ENCODE measurements at regions not wholly inside any gene's neighbourhood (a gene's known extent, or its start where the extent isn't known, plus 50 kb on each side); places are given as distances from the start of the nearest gene placed in this dataset.
A peak's percentile ranks its signal among the peaks of the same experiment; 100 is the strongest.
"Not testable (repeated sequence)": the region's sequence is repeated elsewhere in the genome, so short reads cannot be mapped to it uniquely, and the experiment has no call there.

DNA sequence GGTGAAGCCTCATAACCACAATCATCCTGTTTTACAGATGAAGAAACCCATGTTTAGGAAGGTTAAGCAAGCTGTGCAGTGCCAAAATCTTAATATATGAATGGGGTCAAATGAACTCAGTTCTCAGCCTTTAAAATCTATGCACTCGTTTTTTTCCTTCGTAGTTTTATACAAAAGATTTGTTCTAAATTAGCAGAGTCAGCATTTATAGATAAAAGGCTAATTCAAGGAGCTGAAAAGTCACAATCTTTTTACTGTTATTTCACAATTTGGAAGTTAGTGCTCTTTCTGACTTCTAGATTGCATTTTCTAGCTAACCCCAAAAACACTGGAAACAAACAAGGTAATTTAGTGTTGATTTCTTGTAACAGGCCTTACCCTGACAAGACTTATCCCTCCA lies 766.9 kb upstream of the ADGRL4 start:
- no peak for DNase-seq (ENCODE audit: low read depth, low spot score)
- H3K27ac ChIP-seq: no peak overlapping the region

DNA sequence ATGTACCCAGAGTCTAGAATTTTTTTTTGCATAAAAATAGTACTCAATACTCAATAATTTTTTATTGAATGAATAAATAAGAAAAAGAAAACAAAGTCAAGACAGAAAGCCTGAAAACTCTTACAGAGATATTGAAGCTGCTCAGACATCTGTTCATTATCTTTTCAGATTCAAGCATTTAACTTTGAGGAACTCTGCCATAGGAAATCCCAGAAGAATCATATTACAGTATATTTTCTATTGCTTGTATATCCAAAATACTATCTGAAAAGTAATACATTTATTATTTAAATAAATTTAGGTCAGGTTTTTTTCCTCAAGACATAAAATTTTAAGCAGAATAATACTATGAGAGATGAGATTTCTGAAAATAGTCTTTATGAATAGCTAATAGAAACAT lies 755.9 kb upstream of the ADGRL4 start:
- no peak for DNase-seq (ENCODE audit: low read depth, low spot score)
- no peak overlapping the region for H3K27ac ChIP-seq

DNA sequence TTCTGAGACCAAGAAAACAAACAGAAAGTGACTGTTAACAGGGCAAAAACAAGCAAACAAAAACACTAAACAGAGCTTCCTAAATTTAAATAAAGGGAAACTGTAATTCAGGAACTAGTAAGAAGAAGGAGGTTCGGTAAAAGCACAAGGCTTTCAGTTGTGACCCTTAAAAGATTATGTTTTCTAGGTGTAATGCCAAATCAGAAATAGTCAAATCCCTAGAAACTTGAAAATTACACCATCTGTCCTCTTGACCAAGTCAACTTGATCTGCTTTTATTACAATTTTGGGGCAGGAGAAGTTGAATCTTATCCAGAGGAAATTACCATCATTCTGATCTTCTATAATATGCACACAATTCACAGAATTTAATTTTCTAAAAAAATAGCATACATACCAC lies 754.0 kb upstream of the ADGRL4 start:
- no peak for DNase-seq (ENCODE audit: low read depth, low spot score)
- no peak overlapping the region for H3K27ac ChIP-seq

DNA sequence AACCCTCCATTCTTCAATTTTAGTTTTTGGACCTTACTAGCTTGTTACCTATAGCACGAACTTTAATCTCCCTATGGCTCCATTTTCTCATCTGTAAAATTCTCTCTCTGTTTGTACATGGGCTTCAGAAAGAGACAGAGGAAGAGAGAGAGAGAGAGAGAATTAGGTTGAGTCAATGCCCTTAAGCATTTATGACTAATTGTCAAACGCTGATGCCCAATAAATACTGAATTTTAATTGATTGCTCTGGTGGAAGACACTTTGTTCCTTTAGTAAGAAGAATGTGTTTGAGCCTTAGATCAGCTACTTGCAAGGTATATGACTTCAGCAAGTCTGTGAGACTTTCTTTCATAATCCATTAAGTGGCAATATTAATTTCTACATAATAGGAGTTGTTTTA lies 743.1 kb upstream of the ADGRL4 start:
- DNase-seq (ENCODE audit: low read depth, low spot score): no peak
- H3K27ac ChIP-seq: no peak overlapping the region

DNA sequence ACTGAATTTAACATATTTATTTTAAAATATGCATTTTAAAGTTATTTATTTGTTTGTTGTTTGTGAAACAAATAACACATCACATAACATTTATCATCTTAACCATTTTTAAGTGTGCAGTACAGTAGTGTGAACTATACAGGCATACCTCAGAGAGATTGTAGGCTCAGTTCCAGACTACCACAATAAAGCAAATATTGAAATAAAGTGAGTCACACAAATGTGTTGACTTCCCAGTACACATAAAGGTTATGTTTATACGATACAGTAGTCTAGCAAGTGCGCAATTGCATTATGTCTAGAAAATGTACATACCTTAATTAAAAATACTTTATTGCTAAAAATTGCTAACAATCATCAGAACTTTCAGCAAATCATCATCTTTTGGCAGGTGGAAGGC lies 739.4 kb upstream of the ADGRL4 start:
- no peak overlapping the region for H3K27ac ChIP-seq
- DNase-seq (ENCODE audit: low read depth, low spot score): peak; percentile 18

DNA sequence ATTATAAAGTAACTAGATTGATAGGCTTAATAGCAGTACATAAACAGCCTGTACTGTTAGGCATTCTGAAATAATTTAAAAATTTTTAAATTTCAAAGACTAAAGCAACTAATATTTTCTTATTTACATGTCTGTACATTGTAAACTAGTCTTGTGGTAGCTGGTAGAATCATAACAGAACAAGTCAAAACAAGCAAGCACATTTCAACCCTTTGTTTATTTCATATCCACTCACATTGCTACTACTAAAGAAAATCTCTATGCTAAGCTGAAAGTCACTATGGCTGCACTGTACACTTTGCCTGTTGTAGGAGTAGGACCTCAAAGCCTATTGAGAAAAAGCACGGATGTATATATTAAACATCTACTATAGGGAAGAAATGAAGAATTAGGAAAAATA lies 738.2 kb upstream of the ADGRL4 start:
- no peak for DNase-seq (ENCODE audit: low read depth, low spot score)
- H3K27ac ChIP-seq: no peak overlapping the region

DNA sequence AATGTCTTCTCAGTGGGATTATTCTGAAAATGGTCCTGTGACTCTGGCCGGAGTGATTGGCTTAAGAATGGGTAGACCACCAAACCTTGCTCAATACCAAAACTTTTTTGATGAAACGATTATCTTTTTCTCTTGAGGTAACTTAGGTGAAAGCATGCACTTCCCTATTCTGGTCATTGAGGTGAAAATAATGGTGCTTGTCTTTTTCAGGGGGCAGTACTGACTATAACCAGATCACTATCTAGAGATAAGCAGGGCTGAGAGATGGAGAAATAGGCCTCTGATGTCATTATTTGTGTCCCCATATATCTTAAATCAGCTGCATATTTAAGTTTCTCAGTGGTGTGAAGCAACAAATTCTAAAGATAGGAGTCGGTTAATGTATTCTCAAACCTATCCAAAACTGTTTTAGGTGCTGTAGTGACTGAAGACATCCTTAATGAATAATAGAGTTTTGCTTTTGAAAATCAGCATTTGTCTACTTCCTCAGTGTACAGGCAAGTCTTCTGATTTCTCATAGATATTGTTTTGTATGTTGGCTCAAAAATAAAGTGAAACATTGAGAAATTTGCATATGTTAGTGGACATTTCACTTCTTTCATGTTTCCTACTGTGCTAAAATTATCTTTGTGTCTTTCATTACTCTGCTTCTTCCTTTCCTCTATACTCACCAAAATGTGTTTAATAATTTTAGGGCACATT lies 735.3 kb upstream of the ADGRL4 start:
- H3K27ac ChIP-seq: no peak overlapping the region
- no peak for DNase-seq (ENCODE audit: low read depth, low spot score)

DNA sequence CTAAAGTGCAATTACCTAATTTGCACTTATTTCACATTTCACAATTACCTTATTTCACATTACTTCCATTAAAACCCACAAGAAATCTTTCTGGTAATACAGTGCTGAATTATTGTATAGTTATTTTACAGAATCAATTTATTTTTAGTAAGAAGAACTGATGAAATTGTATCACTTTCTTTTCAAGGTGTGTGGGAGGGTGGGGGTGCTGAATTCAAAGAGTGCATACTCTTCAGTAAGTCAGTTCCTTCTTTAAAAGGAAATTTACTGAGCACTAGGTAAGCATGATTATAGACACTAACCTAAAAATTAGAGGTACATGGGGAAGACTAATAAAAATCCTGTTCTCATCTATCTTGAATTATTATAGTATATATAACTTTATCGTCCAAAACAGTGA lies 731.6 kb upstream of the ADGRL4 start:
- no peak overlapping the region for H3K27ac ChIP-seq
- no peak for DNase-seq (ENCODE audit: low read depth, low spot score)

DNA sequence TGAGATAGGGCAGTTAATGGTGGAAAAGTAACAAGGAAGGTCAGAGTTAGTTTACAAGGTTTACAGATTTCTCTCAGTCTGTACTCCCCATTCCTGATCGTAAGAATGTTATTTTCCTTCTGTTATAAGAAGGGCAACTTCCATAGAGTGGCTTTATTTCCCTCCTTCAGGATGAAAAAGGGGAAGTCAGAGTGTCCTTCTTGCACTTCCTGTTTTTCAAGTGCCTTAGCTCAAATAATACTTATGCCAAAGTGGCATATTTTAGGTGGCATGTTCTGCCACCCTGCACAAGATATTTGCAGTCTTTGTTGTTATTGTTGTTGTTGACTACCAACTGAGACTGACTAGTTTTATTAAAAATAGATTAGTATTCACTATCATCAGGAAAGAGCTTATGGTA lies 730.7 kb upstream of the ADGRL4 start:
- H3K27ac ChIP-seq: no peak overlapping the region
- no peak for DNase-seq (ENCODE audit: low read depth, low spot score)

DNA sequence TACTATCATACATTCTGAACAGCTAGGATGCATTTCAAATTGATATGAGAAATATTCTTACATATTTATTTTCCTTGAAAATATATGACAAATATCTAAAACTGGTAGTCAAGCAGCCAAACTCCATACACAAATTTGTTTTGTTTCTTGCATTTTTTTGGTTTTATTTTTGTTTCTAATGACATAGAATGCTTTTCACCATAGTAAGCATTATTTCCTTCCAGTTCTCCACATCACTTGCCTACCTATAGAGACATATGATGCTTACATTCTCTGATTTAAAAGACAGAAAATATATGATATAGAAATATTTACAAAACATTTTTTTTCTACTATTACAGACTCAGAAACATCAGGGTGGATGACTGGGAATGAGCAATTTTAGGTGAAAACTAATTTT lies 726.4 kb upstream of the ADGRL4 start:
- DNase-seq (ENCODE audit: low read depth, low spot score): no peak
- no peak overlapping the region for H3K27ac ChIP-seq

DNA sequence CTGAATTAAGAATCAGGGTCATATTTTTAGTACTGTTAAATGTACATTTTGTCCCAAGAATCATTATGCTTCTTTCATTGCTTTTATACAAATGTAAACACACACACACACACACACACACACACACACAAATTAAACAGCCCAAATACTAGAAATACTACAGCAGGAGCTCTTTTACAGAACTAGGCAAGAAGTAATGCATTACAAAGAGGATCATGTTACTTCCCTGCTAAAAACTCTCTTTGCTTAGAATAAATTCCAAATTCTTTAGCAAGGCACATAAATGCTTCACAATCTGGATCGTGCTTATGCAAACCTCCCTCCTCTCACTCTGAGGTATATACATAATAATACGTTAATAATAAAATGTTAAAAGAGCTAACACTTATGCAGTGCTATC lies 720.4 kb upstream of the ADGRL4 start:
- no peak overlapping the region for H3K27ac ChIP-seq
- no peak for DNase-seq (ENCODE audit: low read depth, low spot score)

DNA sequence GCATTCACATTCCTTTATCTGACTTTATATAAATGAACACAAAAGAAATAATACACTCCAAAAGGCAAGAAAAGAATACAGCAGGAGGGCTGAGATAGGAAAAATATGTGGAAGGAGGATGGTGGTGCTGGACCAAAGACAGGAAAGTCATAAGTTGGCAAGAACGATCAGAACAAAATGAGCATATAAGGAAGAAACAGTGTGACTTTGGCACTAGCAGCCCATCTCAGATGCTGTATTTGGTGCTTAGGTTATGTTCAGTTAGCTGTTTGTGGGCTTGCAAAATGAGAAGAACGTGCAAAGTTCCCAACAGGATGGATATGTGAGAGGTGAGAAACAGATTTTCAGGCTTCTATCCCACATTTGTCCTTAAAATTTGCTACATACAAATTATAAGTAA lies 719.8 kb upstream of the ADGRL4 start:
- DNase-seq (ENCODE audit: low read depth, low spot score): no peak
- H3K27ac ChIP-seq: no peak overlapping the region

DNA sequence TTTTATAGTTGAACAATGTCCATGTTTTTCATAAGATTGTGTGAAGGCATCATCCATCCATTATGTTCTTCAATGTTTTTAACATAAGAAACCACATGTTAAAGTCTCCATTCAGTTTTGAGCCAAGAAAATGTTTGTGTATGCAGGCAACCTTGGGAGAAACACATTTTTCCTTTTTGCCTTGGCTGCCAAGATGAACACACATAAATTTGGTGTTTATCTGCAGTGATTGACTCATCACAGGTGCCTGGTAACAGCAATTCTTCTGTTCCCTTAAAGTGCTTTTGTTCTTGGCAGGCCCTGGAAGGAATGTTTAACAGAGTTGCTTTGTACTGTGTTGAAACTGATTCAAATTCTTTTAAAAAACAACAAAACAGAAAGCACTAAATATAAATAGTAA lies 709.9 kb upstream of the ADGRL4 start:
- DNase-seq (ENCODE audit: low read depth, low spot score): peak; percentile 3
- no peak overlapping the region for H3K27ac ChIP-seq

DNA sequence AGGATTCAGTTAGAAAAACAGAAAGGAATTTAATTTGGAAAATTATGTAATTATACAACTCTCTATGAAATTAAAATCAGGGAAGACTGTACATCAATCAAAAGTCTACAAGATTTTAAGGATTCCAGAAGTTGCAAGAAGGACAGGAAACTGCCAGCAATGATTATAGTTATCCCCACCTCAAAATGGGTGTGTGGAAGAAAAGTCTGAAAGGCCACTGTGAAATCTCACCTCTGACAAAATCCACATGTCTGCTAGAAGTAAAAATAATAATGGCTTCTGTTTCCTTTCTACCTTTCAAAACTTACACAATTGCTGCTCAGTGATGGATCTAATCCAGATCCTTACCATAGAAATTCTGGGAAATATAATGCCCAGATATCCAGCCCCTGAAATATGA lies 708.1 kb upstream of the ADGRL4 start:
- no peak for DNase-seq (ENCODE audit: low read depth, low spot score)
- H3K27ac ChIP-seq: no peak overlapping the region

DNA sequence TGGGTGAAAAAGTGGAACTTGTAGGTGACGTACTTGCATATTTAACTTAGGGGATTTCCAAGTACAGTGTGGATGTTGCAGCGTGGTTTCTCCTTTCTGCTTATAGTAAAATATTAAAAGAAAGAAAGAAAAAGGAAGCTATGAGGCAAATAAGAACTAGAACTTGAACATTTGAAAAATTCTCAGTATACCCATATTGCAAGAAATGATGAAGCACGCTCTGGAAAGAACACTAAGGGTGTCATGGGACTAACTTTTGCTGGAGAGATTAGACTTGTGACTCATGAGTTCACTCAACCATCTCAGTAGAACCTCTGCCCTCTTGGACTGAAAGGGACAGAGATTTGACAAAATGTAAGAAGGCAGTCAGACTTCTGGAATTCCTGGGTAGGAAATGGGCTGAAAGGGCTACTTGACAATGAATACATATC lies 704.5 kb upstream of the ADGRL4 start:
- H3K27ac ChIP-seq: no peak overlapping the region
- no peak for DNase-seq (ENCODE audit: low read depth, low spot score)

DNA sequence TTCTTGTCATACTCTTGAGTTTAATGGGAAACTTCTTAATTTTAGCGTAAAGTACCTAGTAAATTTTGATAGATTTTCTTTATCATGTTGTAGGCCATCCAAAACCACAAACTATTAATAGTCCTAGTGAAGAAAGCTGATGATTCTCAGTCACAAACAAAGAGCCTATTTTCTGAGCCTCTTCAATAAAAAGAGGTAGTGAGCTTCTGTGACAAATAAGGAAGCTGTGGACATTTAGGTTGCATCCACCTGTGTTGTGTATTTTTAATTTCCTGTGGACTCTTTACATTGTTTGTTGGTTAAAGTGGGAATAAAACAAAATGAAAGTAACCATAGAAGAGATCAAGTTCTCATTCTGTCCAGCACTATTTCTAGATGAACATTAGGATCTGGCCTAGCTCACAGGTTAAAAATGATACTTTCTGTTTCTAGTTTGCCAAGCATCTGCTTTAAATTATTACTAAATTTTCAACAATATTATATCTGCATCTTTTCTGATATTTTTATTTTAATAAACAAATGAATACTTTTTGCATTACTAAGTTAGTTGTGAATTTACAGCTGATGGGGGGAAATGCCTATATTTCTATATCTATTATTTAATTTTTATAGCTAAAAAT lies 702.2 kb upstream of the ADGRL4 start:
- H3K27ac ChIP-seq: no peak overlapping the region
- DNase-seq (ENCODE audit: low read depth, low spot score): no peak

DNA sequence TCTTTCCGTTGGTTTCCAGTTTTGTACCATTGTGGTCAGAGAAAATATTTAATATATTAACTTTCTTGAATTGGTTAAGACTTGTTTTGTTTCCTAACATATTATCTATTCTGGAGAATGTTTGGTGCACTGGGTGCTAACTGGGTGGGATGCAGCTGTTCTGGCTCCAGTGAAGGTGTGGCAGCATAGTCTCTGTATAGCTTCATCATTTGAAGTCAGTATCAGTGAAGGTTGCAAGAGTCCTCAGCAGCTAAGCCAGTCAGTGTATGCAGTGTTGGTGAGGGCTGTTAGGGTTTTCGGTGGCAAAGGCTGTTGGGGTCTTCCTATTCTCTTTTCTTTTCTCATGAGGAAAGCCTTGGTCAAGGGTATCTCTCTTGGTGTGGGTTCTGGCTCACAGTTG lies 698.7 kb upstream of the ADGRL4 start:
- H3K27ac ChIP-seq: no peak overlapping the region
- no peak for DNase-seq (ENCODE audit: low read depth, low spot score)

DNA sequence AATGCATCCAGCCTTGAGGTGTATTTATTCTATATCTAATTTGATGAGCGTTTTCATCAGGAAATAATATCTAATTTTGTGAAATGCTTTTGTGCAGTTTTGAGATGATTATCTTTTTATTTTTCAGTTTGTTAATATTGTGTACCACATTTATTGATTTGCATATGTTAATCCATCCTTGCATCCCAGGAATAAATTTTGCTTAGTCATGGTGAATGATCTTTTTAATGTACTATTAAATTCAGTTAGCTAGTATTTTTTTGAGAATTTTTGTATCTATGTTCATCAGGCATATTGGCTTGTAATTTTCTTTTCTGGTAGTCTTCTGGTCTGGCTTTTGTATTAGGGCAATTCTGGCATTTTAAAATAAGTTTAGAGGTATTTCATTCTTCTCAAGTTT lies 697.5 kb upstream of the ADGRL4 start:
- no peak for DNase-seq (ENCODE audit: low read depth, low spot score)
- H3K27ac ChIP-seq: no peak overlapping the region

DNA sequence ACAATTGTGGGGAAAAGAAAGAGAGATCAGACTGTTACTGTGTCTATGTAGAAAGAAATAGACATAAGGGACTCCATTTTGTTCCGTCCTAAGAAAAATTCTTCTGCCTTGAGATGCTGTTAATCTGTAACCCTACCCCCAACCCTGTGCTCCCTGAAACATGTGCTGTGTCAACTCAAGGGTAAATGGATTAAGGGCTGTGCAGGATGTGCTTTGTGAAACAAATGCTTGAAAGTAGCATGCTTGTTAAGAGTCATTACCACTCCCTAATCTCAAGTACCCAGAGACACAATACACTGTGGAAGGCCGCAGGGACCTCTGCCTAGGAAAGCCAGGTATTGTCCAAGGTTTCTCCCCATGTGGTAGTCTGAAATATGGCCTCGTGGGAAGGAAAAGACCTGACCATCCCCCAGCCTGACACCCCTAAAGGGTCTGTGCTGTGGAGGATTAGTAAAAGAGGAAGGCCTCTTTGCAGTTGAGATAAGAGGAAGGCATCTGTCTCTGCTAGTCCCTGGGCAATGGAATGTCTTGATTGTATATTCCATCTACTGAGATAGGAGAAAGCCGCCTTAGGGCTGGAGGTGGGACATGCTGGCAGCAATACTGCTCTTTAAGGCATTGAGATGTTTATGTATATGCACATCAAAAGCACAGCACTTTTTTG lies 695.9 kb upstream of the ADGRL4 start:
- not testable (repeated sequence) for DNase-seq (ENCODE audit: low read depth, low spot score); H3K27ac ChIP-seq

DNA sequence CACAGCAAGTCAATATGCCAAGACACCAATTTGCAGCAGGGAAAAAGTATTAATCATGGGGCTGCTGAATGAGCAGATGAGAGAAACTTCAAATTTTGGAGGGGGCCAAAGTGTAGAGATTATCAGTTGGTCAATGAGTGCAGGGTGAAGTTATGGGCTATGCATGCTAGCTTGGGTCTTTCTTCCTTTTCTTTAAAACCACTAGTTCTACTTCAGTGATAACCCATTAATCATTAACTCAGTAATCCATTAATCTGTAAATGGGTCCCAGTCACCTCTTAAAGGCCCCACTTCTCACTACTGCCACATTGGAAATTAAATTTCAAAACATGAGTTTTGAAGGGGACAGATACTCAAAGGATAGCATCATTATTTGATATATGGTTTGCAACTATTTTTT lies 688.6 kb upstream of the ADGRL4 start:
- no peak for DNase-seq (ENCODE audit: low read depth, low spot score)
- H3K27ac ChIP-seq: no peak overlapping the region

DNA sequence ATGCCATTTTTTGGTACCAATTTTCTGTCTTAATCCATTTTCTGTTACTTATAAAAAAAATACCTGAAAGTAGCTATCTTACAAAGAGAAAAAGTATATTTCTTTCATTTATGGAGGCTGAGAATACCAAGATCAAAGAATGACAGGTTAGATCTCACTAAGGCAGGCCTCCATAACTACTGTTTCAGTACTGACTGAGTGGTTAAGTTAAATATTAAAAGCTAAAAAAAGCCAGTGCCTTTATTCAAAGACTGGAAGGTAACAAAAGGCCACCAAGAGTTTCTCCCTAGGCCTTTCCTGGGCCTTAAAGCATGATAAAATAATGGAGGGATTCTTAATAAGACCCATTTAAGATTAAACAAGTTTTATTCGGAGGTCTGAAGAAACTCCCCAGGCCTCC lies 687.7 kb upstream of the ADGRL4 start:
- no peak overlapping the region for H3K27ac ChIP-seq
- no peak for DNase-seq (ENCODE audit: low read depth, low spot score)
